Occipital lobe (tissue), 1 donor: ENCODE measurements at regions not wholly inside any gene's neighbourhood (a gene's known extent, or its start where the extent isn't known, plus 50 kb on each side); places are given as distances from the start of the nearest gene placed in this dataset.

Source experiments
- DNase-seq: peaks from one replicate; lab custom pipeline; 2025; lab: John Stamatoyannopoulos, UW

DNA sequence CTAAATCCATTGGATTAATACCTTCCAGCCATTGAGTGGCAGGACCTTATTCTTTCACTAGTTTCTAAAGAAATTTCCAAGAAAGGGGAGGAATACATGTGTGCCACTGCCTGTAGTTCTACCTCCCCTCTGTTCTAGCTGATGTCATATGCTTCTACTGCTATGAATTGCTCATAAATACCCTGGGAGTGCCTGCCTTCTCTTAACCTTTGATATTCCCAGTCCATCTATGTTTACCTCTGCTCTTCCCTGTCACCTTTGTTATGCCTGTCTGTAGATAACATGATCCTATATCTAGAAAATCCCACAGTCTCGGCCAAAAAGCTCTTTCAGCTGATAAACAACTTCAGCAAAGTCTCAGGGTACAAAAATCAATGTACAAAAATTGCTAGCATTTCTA, 486.9 kb upstream of the ARRDC4 start:
- DNase-seq: no peak

DNA sequence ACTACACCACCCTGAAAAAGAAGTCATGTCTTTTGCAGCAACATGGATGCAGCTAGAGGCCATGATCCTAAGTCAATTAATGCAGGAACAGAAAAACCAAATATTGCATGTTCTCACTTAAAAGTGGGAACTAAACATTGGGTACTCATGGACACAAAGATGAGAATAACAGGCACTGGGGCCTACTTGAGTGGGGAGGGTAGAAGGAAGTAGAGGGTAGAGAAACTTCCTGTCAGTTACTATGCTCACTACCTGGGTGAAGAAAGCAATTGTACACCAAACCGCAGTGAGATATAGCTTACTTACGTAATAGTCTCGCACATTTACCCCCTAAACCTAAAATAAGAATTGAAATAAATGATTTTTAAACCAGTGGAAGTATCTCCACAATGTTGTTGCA, 480.5 kb upstream of the ARRDC4 start:
- DNase-seq: no peak

DNA sequence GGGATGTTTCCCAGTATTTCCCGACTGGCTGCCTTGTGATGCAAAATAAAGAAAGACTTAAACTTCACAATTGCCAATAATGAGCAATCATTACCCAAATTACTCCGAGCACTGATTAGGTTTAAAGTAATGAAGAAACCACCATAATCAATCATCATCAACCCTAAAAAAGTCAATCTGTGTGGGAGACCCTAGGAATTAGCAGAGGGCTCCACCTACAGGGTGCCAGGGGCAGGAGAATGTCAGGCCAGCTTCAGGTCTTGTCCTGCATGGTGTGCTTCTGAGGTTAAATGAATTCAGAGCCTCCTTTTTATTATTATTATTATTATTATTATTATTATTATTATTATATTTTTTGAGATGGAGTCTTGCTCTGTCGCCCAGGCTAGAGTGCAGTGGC, 478.0 kb upstream of the ARRDC4 start:
- DNase-seq: no peak

DNA sequence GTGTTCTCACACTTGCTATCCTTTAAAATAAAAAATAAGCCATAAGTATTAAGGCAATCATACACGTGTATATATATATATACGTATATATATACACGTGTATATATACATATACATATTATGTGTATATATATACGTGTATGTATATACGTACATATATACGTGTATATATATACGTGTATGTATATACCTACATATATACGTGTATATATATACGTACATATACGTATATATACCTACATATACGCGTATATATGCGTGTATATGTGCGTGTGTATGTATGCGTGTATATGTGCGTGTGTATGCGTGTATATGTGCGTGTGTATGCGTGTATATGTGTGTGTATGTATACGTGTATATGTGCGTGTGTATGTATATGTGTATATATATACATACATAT, 477.3 kb upstream of the ARRDC4 start:
- DNase-seq: no peak

DNA sequence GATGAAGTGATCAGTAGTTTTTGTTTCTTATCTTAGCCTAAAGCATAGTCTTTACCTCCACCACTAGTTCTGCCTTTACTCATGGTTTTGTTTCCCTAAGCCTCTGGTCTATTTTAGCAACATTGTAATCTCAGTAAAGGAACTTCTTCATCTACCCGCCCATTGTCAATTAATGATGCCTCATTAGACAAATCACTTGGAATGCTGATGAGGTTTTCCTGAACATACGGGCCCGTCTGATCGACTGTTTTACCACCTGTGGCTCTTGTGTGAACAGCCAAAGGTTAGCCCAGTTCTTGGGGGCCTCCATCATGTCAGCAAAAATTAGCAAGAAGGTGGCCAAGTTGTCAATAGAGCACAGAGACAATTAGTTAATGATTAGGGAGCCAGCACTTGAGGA, 470.1 kb upstream of the ARRDC4 start:
- DNase-seq: no peak

DNA sequence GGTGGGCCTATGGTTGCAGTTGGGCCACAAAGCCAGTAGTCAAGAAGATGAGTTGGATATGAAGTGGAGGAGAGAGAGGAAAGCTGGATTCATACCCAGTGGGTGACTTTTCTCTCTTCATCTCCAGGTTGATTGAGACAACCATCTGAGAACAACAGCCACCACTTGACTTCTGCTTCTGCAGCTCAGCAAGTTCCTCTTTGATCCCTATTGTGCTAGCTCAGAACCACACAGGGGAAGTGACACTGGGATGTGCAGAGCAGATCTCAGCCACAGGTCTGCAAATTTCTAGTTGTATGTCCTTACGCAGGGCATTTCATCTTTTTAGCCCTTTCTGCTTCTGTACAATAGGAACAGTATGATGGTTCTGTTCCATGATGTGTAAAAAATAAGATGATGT, 459.2 kb upstream of the ARRDC4 start:
- no peak for DNase-seq

DNA sequence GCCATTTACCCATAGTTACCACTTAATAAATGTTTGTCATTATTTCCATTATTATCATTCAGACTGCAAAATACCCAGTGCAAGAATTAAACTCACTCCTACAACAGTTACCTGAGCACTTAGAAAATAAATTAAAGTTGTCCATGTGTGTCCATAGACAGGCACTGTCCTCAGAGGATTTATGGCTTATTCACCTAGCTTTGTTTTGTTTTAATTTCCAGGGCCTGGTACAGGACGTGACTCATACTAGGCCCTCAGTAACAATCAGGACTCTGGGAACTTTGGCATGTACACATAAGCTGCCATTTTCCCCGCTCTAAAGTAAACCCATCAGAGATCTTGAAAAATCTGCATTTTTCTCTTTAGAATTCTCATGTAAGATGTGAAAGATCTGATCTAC, 458.5 kb upstream of the ARRDC4 start:
- no peak for DNase-seq

DNA sequence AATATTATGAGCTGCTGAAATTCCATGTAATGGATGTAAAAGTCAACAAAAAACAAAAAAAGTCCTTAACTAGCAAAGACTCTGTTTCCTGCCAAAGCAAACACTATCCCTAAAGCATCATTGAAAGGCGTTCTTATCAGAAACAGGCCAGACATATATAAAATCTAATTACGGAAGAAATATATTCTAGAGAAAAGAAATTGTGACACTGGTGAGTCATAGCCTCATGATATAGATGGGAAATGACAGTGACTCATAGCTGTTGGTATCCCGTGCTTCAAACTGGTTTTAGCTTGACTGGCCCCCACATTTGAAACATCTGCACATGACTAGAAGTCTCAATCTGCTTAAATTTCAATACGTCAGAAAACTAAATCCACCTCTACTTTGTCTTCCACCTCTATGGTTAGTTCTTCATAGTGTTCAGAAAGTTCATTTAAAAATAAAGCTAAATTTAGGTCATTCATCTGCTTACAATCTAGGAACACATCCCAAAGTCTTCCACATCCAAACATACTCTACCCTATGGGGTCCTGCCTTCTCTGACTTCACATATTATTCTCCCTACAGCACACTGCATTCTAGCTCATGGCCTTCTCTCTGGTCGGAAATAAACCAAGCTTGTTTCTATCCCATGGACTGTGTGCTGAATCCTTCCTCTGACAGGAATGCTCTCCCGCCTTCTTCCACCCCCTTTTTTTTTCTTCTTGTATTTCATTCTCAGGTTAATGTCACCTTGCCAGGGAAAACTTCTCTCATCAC, 456.3 kb upstream of the ARRDC4 start:
- DNase-seq: no peak

DNA sequence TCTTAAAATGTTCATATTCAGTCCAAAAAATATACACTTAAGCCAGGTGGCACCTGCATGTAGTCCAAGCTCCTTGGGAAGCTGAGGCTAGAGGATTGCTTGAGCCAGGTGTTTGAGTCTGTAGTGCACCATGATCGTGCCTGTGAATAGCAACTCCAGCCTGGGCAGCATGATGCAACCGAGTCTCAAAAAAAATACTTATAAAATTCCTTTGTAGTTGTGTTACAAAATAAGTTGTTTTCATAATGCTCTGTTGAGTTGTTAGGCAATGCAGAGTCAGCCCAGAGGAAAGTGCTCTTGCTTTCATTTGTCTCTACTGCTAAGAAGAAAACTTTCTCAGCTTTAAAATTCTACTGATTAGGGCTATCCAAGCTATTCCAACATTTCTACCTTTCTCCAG, 442.8 kb upstream of the ARRDC4 start:
- no peak for DNase-seq

DNA sequence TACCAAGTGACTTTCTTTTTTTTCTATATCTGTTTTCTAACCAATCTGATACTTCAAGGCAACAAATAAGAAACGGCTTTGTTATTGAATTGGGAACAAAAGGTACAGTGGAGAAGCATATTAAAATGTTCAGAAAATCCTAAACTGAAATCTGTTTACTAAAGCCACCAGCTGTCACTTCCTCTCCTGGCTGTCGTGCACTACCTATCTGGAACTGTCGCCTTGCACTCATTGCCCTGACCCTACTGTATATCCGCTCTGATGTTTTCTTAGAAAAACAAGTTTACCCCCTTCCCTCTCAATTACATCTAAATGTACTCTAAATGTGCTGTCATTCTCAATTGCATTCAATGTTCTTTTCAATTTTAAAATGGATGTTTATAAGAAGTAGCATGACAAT, 439.8 kb upstream of the ARRDC4 start:
- no peak for DNase-seq

DNA sequence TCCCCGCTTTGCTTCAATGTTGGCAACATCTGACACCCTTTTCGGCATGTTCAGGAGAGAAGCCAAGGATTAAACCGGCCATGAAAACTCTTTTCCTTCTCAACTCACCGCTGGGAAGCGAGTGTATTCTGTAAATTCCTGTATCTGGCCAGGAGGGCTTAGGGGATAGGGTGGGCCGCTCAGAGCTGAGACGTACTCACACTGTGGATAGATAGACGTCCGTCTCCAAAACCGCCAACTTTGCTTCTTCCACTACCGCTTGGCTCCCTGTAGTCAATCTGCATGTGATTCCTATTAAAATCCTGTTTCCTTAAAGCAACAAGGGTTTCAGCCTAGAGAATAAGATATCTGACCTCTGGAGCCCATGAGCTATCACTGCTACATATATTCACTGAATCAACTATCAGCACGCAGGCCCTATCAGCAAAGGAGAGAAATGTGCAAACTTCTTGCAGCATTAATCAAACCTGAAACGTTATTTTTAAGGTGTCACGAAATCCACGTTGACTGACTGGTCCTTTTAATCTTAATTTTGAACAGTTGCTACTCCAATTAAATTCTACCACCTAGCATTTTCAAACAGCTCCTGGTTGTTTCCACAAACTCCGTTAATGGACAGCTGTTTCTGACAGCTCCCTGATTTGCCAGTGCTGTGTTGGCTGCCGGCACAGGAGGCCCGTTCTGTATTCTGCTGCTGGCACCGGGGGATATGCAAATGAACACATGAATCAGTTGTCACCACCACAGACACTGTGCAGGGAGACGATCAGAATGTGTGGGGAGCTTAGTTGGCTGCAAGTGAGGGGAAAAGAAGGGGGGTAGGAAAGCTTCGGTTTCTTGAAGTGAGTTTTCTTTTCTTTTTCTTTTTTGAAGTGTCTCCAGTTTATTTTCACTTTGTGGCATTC, 438.9 kb upstream of the ARRDC4 start:
- DNase-seq: peak; percentile 59

DNA sequence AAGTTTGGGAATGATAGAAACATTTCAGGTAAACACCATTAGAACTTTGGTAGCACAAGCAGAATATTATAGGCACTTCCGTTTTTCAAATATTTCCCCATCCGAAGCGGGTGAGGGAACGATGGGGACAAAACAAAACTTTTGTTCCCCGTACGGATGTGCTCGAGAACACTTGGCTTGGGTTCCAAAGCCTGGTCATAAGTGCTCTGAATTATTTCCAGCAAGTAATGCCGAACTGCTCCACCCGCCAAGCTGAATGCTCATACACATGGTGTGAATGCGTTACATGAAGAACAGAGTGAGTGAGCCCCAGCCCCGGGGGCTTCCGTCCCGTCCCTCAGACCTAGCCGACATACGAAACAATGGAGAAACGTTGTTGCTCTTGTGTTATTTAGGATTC, 438.2 kb upstream of the ARRDC4 start:
- no peak for DNase-seq

DNA sequence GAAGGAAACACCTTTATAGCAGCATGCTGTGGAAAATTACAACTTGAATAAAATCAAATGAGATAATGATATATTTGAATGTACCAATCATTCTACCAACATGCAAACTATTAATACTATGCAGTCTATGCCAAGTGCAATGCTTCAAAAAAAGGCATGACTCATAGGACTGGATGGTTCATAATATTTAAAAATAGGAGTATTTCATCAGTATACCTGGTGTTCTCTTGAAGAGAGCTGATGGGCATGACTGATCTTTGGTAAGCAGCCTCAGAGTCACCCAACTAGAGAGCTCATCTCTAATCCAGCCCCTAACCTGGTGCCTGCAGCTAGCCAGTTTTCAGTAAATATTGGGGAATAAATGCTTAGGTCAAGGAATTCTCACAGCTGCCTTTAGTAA, 434.7 kb upstream of the ARRDC4 start:
- DNase-seq: no peak

DNA sequence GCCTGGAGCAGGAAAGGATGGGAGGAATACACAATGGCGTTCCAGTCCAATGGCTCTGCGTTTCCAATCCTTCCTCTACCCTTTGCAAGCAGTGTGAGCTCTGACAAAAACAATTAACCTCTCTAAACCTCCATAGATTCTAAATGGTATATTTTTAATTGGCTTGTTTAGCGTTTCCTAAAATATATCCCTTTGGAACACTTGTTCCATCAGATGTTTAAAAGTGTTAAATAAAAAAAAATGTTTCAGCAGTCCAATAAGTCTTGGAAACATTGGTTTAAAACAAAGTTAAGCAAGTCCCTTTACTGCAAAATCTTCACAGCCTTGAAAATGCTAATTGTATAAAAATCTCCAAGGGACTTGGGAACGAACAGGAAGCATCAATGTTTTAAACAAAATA, 432.3 kb upstream of the ARRDC4 start:
- DNase-seq: no peak

DNA sequence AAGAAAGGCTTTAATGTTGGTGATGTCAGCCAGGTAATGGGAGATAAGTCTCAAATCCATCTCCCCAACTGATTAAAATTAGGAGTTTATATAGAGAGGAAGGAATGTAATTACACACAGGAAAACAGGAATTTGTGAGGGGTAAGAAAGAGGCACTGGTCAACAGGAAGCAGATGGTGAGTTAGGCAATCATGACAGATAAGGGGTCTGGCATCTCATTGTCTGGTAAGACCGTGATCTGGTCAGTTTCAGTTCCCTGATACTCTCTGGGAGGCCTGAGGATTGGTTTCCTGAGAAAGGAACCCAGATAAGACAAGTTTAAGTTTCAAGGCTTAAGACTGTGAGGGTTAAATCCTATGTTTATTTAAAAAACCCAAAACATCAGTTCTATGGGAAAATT, 414.7 kb upstream of the ARRDC4 start:
- no peak for DNase-seq

DNA sequence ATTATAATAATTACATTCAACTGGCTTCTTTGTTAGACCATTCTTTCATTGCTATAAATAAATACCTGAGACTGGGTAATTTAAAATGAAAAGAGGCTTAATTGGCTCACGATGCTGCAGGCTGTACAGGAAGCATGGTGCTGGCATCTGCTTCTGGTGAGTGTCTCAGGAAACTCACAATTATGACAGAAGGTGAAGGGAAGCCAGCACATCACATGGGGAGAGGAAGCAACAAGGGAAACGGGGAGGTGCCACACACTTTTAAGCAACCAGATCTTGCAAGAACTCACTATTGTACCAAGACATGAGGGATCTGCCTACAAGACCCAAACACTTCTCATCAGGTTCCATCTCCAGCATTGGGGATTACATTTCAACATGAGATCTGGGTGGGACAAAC, 413.1 kb upstream of the ARRDC4 start:
- DNase-seq: no peak

DNA sequence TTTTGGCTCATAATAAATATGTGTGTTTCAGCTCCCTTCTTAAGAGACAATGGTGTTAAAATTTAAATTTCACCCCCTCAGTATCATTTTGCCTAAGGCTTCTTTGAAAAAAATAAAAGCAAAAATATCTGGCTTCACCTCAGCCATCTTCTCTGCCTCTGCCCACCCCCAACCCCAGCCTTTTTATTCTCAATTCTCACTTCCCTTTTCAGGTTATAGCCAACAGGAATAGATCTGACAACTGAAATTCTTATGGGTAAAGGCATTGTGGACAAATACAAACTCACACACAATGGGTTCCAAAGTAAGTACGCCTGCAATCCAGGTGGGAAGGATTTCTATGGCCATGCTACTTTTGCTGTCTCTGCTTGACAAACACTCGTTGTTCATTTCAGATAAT, 399.0 kb upstream of the ARRDC4 start:
- no peak for DNase-seq

DNA sequence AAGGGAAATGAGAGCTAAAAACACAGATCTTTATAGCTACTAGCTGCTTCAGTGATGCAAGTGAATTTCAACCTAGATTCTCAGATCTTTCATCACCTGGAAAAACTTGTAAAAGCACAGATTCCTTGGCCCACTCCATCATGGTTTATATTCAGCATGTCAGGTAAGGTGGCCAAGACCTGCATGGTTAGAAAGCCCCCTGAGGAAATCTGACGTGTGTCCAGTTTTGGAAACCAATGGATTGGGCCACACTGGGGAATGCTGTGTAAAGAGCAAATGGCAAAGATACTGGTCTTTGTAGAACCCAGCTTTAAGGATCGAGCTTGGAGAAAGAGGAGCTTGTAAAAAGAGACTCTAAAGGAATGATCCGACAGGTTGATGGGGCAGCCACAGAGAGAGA, 397.0 kb upstream of the ARRDC4 start:
- no peak for DNase-seq

DNA sequence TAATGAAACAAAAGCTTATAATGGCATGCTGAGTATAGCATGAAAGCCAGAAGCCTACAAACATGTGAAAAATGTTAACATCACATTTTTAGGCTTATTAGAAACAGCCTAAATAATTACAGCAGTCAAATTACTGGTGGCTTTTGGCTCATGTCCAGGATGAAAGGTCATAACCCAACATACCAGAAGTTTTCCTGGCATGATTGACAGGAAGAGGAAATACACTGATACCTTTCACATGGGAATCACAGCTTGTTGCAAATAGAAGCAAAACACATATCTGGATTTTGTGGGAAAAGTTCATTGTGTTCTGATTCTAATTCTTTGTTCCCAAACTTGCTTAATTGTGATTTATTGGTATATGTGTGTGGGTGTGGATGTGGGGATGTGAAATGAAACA, 393.5 kb upstream of the ARRDC4 start:
- DNase-seq: no peak

DNA sequence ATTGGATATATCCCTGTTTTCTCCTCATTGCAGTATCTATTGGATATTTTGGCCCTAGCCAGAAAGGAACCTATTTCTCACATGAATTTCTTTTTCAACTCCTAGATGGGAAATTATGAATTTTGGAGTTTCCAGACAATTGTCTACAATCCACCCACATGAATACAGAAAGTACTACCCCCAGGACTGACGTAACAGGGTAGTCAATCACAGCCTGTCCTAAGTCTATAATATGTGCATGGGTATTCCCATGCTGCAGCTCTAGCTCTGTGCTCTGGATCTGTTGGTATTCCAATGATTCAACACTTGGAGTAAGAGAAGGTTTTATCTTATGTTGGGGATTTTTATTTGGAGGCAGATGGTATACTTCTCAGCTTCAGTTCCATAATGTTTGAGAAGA, 393.1 kb upstream of the ARRDC4 start:
- DNase-seq: no peak

DNA sequence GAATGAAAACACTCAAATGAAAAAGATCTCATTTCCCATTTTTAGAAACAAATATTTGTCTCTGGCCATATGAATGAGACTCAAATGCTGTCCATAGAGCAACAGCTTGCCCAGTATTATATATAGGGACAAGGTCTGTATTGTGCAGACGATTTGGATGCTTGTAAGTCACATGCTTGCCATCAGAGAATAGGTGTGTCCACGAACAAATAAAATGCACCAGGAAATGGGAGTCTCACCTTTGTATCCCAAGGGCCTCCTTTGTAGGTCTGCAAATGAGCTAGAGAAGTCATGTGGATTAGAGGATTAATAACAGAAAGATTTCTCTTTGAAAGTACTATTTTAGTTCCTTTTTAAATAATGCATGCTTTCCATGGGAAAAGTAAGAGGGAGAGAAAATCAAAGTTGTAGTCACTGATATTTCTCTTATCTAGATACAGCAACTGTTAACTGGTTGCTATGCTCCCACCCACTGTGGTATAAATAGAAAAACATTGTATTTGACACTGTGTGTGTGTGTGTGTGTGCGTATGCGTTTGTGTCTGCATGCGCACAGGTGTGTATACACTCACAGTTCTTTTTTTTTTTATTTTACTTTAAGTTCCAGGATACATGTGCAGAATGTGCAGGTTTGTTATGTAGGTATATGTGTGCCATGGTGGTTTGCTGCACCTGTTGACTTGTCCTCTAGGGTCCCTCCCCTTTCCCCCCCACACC, 383.4 kb upstream of the ARRDC4 start:
- DNase-seq: no peak

DNA sequence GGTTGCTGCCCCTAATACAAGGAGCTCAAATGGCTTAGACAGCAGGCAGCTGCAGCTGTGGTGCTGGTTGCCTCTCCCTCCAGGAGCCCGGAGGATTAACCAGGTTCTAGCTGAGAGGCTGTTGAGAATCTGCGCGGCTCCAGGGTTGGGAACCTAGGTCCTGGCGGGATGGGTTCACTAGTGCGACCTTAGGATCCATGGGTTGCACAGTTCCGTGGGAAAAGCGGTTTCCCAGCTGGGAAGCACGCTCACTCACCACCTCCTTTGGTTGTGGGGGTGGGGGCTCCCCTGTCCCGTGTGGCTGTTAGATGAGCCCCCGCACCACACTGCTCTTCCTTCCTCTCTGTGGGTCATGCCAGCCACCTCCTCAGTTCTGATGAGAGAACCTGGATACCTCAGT, 375.1 kb upstream of the ARRDC4 start:
- no peak for DNase-seq
